OCI-LY3 (cell line): ENCODE measurements at regions not wholly inside any gene's neighbourhood (a gene's known extent, or its start where the extent isn't known, plus 50 kb on each side); places are given as distances from the start of the nearest gene placed in this dataset.

Experiments
- H2AFZ ChIP-seq: fragments of 200-600, 300-600 bp; shearing (Covaris generic); 2 replicates; pipeline ENCODE4 v1.6.0; 2014; ENCODE audit warnings: antibody characterized with exemption, low read depth, low read length
- H3K27ac ChIP-seq: fragments of 200-600, 300-600 bp; sonication (generic); 2 replicates; pipeline ENCODE4 v1.5.1; 2014; ENCODE audit warnings: mild to moderate bottlenecking, low read length, moderate library complexity, mixed read lengths
- H3K27me3 ChIP-seq: fragments of 200-600, 300-600 bp; sonication (generic); 2 replicates; pipeline ENCODE4 v1.6.1; 2014; ENCODE audit warnings: low read depth, low read length, mixed read lengths
- H3K36me3 ChIP-seq: fragments of 200-600, 300-600 bp; sonication (generic); replicated peaks from 2 replicates; pipeline ENCODE3; 2014; ENCODE audit warnings: low read depth, low read length, mixed read lengths
- H3K4me1 ChIP-seq: fragments of 300-600, 200-600 bp; sonication (generic); 2 replicates; pipeline ENCODE4 v1.6.1; 2014; ENCODE audit warnings: low read length, mixed read lengths
- H3K4me2 ChIP-seq: fragments of 200-600, 300-600 bp; sonication (generic); 2 replicates; pipeline ENCODE4 v1.6.1; 2014; ENCODE audit warnings: low read length, mixed read lengths
- H3K4me3 ChIP-seq: fragments of 300-600, 200-600 bp; sonication (generic); 2 replicates; pipeline ENCODE4 v1.5.1; 2014; ENCODE audit warnings: antibody characterized with exemption, mild to moderate bottlenecking, low read length, moderate library complexity
- H3K79me2 ChIP-seq: fragments of 300-600, 200-600 bp; shearing (Covaris generic); 2 replicates; pipeline ENCODE4 v1.6.1; 2014; ENCODE audit warnings: mild to moderate bottlenecking, low read length, mixed read lengths
- H3K9ac ChIP-seq: fragments of 300-600, 200-600 bp; shearing (Covaris generic); 2 replicates; pipeline ENCODE4 v1.6.0; 2014; ENCODE audit warnings: mild to moderate bottlenecking, low read length, moderate library complexity
- H3K9me3 ChIP-seq: fragments of 200-600, 300-600 bp; shearing (Covaris generic); 2 replicates; pipeline ENCODE4 v1.6.1; 2014; ENCODE audit warnings: low read length, mixed read lengths; ENCODE audit not compliant: insufficient read depth
- H4K20me1 ChIP-seq: fragments of 200-600, 300-600 bp; sonication (generic); 2 replicates; pipeline ENCODE4 v1.6.1; 2016; ENCODE audit warnings: low read length, mixed read lengths; ENCODE audit not compliant: insufficient read depth
- EZH2phosphoT487 ChIP-seq: fragments of 200-600 bp; shearing (Covaris generic); IDR thresholded peaks from 2 replicates; pipeline ENCODE4 v1.6.1; 2018; ENCODE audit warnings: antibody characterized with exemption, mixed run types, low read depth
- TF ChIP-seq, protein P1 (sequence below): fragments of 200-600, 300-600 bp; sonication (generic); IDR thresholded peaks from 2 replicates; pipeline ENCODE4 v1.5.1; 2014; ENCODE audit warnings: antibody characterized with exemption, low read length, low read depth

DNA sequence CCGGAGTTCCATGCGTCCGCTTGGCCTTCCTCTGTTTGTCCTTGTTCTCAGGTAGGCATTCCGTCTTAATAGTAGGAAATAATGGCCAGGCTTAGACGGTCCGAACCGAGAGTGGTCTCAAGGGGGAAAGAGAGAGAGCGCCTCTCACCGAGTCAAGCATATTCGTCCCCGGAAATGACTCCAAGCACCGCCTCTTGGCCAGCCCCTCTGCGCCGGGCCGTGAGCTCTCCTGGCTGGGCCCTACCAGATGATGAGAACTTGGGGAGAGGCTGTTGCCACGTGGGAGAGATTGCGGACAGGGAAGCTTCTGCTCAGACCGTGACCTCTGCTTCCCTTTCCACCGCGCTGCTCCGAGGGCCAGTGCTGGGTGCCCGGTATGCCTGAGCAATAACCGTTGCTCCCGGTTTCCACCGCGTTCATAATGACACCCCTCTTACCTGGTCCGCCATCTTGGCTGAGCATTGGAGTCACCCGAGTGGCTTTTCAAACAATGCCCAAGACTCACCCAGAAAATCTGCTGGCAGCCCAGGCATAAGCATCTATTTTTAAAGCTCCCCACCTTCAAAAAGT, 251.1 kb upstream of the SHH start:
- H3K27me3 ChIP-seq = peaks cover 16% of the 10 kb centered on the region
- no peak overlapping the region for H3K4me3 ChIP-seq
- no peak overlapping the region for H3K9ac ChIP-seq
- H3K4me2 ChIP-seq = no peak overlapping the region
- no peaks in the 10 kb centered on the region for H4K20me1 ChIP-seq
- H2AFZ ChIP-seq = no peak overlapping the region
- H3K9me3 ChIP-seq = no peaks in the 10 kb centered on the region; the same call in 1 of the 2 replicates
- no peaks in the 10 kb centered on the region for H3K79me2 ChIP-seq
- no peak for TF ChIP-seq EZH2phosphoT487
- TF ChIP-seq, protein P1, sequence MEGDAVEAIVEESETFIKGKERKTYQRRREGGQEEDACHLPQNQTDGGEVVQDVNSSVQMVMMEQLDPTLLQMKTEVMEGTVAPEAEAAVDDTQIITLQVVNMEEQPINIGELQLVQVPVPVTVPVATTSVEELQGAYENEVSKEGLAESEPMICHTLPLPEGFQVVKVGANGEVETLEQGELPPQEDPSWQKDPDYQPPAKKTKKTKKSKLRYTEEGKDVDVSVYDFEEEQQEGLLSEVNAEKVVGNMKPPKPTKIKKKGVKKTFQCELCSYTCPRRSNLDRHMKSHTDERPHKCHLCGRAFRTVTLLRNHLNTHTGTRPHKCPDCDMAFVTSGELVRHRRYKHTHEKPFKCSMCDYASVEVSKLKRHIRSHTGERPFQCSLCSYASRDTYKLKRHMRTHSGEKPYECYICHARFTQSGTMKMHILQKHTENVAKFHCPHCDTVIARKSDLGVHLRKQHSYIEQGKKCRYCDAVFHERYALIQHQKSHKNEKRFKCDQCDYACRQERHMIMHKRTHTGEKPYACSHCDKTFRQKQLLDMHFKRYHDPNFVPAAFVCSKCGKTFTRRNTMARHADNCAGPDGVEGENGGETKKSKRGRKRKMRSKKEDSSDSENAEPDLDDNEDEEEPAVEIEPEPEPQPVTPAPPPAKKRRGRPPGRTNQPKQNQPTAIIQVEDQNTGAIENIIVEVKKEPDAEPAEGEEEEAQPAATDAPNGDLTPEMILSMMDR = no peak
- no peaks in the 10 kb centered on the region for H3K4me1 ChIP-seq
- H3K27ac ChIP-seq = no peak overlapping the region
- H3K36me3 ChIP-seq = no peaks in the 10 kb centered on the region

DNA sequence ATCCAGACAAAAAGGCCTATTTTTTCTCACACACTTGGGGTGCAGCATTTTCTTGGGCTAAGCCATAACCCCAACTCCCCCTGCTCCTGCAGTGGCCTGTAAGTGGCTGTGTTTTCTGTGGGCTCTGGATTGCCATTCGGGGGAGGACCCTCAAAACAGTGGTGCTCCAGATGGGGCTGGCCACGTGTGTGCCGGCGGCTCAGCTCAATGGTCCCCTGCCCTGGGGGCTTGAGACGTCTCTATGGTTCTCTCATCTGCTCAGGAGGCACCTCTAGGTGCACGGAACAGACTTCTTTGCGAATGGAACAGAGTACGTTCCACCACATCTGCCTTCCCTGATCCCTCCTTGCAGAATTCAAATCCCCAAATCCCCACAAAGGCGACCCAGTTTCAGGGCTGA, 250.0 kb upstream of the SHH start:
- Histone ChIP-seq H3K4me3 (no peak overlapping the region), H3K4me2 (no peak overlapping the region), H3K36me3 (no peaks in the 10 kb centered on the region), H3K4me1 (no peaks in the 10 kb centered on the region), H2AFZ (no peak overlapping the region), H3K9me3 (no peaks in the 10 kb centered on the region; the same call in 1 of the 2 replicates), H3K27me3 (peaks cover 16% of the 10 kb centered on the region), H3K9ac (no peak overlapping the region), H3K27ac (no peak overlapping the region), H3K79me2 (no peaks in the 10 kb centered on the region), H4K20me1 (no peaks in the 10 kb centered on the region)
- TF ChIP-seq, protein P1 = no peak
- TF ChIP-seq EZH2phosphoT487 = no peak

DNA sequence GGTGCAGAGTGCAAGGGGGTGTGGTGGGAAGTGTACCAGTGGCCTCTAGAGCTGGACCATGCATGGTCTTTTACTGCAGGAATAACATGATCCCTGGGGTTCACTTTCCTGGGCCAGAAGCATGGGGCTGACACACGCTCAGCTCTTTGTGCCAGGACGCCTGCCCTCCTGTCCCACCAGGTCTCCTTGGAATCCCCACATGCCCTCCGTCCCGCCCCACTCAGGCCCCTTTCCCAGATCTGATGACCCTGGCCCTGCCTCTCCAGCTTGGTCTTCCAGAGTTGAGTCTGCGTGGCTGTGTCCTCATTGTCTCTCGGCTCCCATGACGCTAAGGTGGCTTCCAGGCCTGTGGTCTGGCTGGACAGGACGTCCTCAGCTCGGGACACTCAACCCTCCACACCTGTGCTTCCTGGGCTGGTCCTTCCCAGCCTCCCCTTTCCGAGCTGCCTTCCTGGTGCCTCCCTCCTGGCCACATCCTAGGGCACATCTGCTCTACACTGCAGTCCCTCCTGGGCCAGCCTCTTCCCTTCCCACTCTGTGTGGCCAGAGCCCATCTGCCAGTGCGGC, 249.5 kb upstream of the SHH start:
- no peaks in the 10 kb centered on the region for H3K4me1 ChIP-seq
- no peak overlapping the region for H3K27ac ChIP-seq
- H3K36me3 ChIP-seq = no peaks in the 10 kb centered on the region
- H3K79me2 ChIP-seq = no peaks in the 10 kb centered on the region
- TF ChIP-seq, protein P1 = no peak
- TF ChIP-seq EZH2phosphoT487 = no peak
- H4K20me1 ChIP-seq = no peaks in the 10 kb centered on the region
- H3K27me3 ChIP-seq = peaks cover 16% of the 10 kb centered on the region
- no peak overlapping the region for H3K4me2 ChIP-seq
- H3K9ac ChIP-seq = no peak overlapping the region
- H3K4me3 ChIP-seq = no peak overlapping the region
- no peak overlapping the region for H2AFZ ChIP-seq
- no peaks in the 10 kb centered on the region; the same call in 1 of the 2 replicates for H3K9me3 ChIP-seq

DNA sequence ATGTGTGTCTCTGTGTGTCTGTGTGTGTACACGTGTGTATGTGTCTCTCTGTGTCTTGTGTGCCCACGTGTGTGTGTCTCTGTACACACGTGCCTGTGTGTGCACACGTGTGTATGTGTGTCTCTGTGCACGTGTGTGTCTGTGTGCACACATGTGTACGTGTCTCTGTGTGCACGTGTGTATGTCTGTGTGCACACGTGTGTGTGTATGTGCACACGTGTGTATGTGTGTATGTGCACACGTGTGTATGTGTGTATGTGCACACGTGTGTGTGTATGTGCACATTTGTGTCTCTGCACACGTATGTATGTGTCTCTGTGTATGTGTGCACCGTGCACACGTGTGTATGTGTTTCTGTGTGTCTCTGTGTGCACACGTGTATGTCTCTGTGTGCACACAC, 248.7 kb upstream of the SHH start:
- Histone ChIP-seq H3K27me3 (peaks cover 11% of the 10 kb centered on the region), H3K27ac (no peak overlapping the region), H4K20me1 (no peaks in the 10 kb centered on the region), H3K4me1 (no peaks in the 10 kb centered on the region), H3K9ac (no peak overlapping the region), H2AFZ (no peak overlapping the region), H3K36me3 (no peaks in the 10 kb centered on the region), H3K79me2 (no peaks in the 10 kb centered on the region), H3K4me2 (no peak overlapping the region), H3K4me3 (no peak overlapping the region), H3K9me3 (no peaks in the 10 kb centered on the region; the same call in 1 of the 2 replicates)
- TF ChIP-seq, protein P1 = no peak
- no peak for TF ChIP-seq EZH2phosphoT487
